Lung (tissue), 11 donors: ENCODE measurements at regions not wholly inside any gene's neighbourhood (a gene's known extent, or its start where the extent isn't known, plus 50 kb on each side); places are given as distances from the start of the nearest gene placed in this dataset.

Source experiments
- ATAC-seq: fragments of 200-7000 bp; cut with Tn5 transposase; one replicate; pipeline ENCODE4 v1.9.1; 2020; ENCODE audit warnings: moderate number of reproducible peaks; ENCODE audit not compliant: insufficient read depth, low FRiP score
- DNase-seq, 3 donors: peaks; one replicate each; pipeline ENCODE4 v3.0.0-alpha.2; 2013 to 2017
- H3K27ac ChIP-seq, 2 donors: one replicate each; pipeline ENCODE4 v1.5.1; 2013; ENCODE audit warnings: mild to moderate bottlenecking in 2 of 2, moderate library complexity in 2 of 2, control low read depth in 1 of 2, inconsistent platforms in 1 of 2, low read depth in 1 of 2, low read length in 1 of 2
- H3K27me3 ChIP-seq, 3 donors: one replicate each; pipeline ENCODE4 v1.5.1; 2013; ENCODE audit warnings: low read length in 2 of 3; ENCODE audit not compliant: control insufficient read depth in 3 of 3, insufficient read depth in 3 of 3
- H3K36me3 ChIP-seq, 4 donors: one replicate each; pipeline ENCODE4 v1.5.1; 2013; ENCODE audit warnings: low read length in 4 of 4, mild to moderate bottlenecking in 1 of 4, moderate library complexity in 1 of 4; ENCODE audit not compliant: control insufficient read depth in 4 of 4, insufficient read depth in 4 of 4
- H3K4me1 ChIP-seq, 5 donors: one replicate each; pipeline ENCODE4 v1.5.1; 2013; ENCODE audit warnings: low read length in 5 of 5, mild to moderate bottlenecking in 2 of 5, moderate library complexity in 1 of 5; ENCODE audit not compliant: control insufficient read depth in 5 of 5, insufficient read depth in 5 of 5
- H3K4me3 ChIP-seq: one replicate; pipeline ENCODE4 v1.5.1; 2013; ENCODE audit warnings: mild to moderate bottlenecking, control low read depth, moderate library complexity
- H3K9ac ChIP-seq, 2 donors: one replicate each; pipeline ENCODE4 v1.5.1; 2013; ENCODE audit warnings: low read length in 2 of 2, control low read depth in 1 of 2; ENCODE audit not compliant: insufficient read depth in 1 of 2
- H3K9me3 ChIP-seq, 4 donors: one replicate each; pipeline ENCODE4 v1.5.1; 2013; ENCODE audit warnings: low read length in 3 of 4, mild to moderate bottlenecking in 1 of 4, moderate library complexity in 1 of 4; ENCODE audit not compliant: control insufficient read depth in 4 of 4, insufficient read depth in 3 of 4
- WGBS, 2 donors: extraction: QIAGEN DNeasy Blood & Tissue Kit; methylation state at CpG; one replicate each; pipeline ENCODE4 v1.1.7; 2013; 5-methylcytosine and 5-hydroxymethylcytosine counted together
- TF ChIP-seq, protein P1 (sequence below): IDR thresholded peaks from 2 replicates; pipeline ENCODE4 v1.5.1; 2012; ENCODE audit warnings: mild to moderate bottlenecking; ENCODE audit errors: control extremely low read depth, extremely low read depth
- donor health status: control.
- donor health status: control.
- donor health status: Bipolar disorder and iron deficiency.
- donor health status: healthy.
- donor health status: DM: yes; HTN: yes; CAD: no.

GRCh38 chr1:173122958-173123852 is 72.5 kb upstream of the TNFSF18 start:
- TF ChIP-seq, protein P1, sequence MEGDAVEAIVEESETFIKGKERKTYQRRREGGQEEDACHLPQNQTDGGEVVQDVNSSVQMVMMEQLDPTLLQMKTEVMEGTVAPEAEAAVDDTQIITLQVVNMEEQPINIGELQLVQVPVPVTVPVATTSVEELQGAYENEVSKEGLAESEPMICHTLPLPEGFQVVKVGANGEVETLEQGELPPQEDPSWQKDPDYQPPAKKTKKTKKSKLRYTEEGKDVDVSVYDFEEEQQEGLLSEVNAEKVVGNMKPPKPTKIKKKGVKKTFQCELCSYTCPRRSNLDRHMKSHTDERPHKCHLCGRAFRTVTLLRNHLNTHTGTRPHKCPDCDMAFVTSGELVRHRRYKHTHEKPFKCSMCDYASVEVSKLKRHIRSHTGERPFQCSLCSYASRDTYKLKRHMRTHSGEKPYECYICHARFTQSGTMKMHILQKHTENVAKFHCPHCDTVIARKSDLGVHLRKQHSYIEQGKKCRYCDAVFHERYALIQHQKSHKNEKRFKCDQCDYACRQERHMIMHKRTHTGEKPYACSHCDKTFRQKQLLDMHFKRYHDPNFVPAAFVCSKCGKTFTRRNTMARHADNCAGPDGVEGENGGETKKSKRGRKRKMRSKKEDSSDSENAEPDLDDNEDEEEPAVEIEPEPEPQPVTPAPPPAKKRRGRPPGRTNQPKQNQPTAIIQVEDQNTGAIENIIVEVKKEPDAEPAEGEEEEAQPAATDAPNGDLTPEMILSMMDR: no peak
- Histone ChIP-seq H3K4me3 (no peak overlapping the region), H3K4me1 (peaks cover 0 to 24% (median 7%) of the 10 kb centered on the region in 5 donors), H3K9ac (peak overlapping the region; percentile 39 to 65), H3K9me3 (no peaks in the 10 kb centered on the region), H3K36me3 (no peaks in the 10 kb centered on the region), H3K27me3 (no peaks in the 10 kb centered on the region), H3K27ac (peak overlapping the region; percentile 63 to 87)
- peak; percentile 75 for ATAC-seq
- DNase-seq: peak; percentile 91 to 98 (median 97)
- WGBS, 2 donors: 20 to 22% methylated on average over 12 of the region's 12 CpGs

- H3K4me1 ChIP-seq: peaks cover 0 to 25% (median 6%) of the 10 kb centered on the region in 5 donors
- TF ChIP-seq, protein P1: no peak
- WGBS, 2 donors: 38% methylated on average over 2 of the region's 2 CpGs
- H3K27ac ChIP-seq: peak overlapping the region; percentile 29 to 35
- no peak overlapping the region for H3K4me3 ChIP-seq
- no peak overlapping the region for H3K9ac ChIP-seq
- H3K27me3 ChIP-seq: no peaks in the 10 kb centered on the region
- H3K9me3 ChIP-seq: no peaks in the 10 kb centered on the region
- no peak for ATAC-seq
- H3K36me3 ChIP-seq: no peaks in the 10 kb centered on the region
- peak in 1 of 3 donors; percentile 60 for DNase-seq
These were observed 71.7 kb upstream of the TNFSF18 start for GRCh38 chr1:173122344-173122935.

DNA sequence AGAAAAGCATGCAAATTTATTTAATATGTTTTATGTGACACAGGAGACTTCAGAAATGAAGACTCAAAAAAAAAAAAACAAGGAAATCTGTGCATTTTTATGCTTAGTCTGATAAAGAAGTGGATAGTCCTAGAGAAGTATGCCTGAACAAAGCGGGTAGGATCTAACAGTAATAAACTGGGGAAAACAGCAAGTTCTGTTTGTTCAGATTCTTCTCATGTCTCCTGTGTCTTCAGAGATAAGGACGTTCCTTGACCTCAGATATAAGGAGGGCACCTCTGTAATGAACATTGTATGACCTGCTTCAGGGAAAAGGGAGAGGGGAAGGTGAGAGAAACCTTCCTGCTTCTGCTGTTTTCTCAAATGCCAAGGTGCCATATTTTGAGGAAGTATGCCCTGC is 67.7 kb upstream of the TNFSF18 start:
- WGBS, 2 donors: 87% methylated on average over 2 of the region's 2 CpGs
- no peak overlapping the region for H3K27ac ChIP-seq

More for the DNA sequence above, 67.7 kb upstream of the TNFSF18 start:
- no peaks in the 10 kb centered on the region for H3K36me3 ChIP-seq
- TF ChIP-seq, protein P1: no peak
- DNase-seq (no peak), ATAC-seq (no peak)
- H3K4me1 ChIP-seq: peaks cover 0 to 22% (median 3%) of the 10 kb centered on the region in 5 donors
- H3K9me3 ChIP-seq: no peaks in the 10 kb centered on the region
- H3K9ac ChIP-seq: no peak overlapping the region
- no peak overlapping the region for H3K4me3 ChIP-seq
- no peaks in the 10 kb centered on the region for H3K27me3 ChIP-seq
